Esophagus (tissue), 2 donors: ENCODE measurements at regions not wholly inside any gene's neighbourhood (a gene's known extent, or its start where the extent isn't known, plus 50 kb on each side); places are given as distances from the start of the nearest gene placed in this dataset.
"Not testable (repeated sequence)": the region's sequence is repeated elsewhere in the genome, so short reads cannot be mapped to it uniquely, and the experiment has no call there.

ENCODE experiments used
- H3K27ac ChIP-seq, 2 donors: one replicate each; pipeline ENCODE4 v1.5.1; 2013; ENCODE audit warnings: low read depth in 2 of 2, mild to moderate bottlenecking in 2 of 2, inconsistent platforms in 1 of 2, low read length in 1 of 2, moderate library complexity in 1 of 2
- H3K27me3 ChIP-seq, 2 donors: one replicate each; pipeline ENCODE4 v1.6.1; 2013; ENCODE audit warnings: low read length in 2 of 2, control low read depth in 1 of 2, mild to moderate bottlenecking in 1 of 2; ENCODE audit not compliant: insufficient read depth in 2 of 2, control insufficient read depth in 1 of 2
- H3K36me3 ChIP-seq, 2 donors: one replicate each; pipeline ENCODE4 v1.6.1; 2013; ENCODE audit warnings: low read length in 1 of 2; ENCODE audit not compliant: control insufficient read depth in 2 of 2, insufficient read depth in 2 of 2
- H3K4me1 ChIP-seq, 2 donors: one replicate each; pipeline ENCODE4 v1.6.1; 2013; ENCODE audit warnings: low read length in 1 of 2; ENCODE audit not compliant: control insufficient read depth in 2 of 2, insufficient read depth in 2 of 2
- H3K4me3 ChIP-seq, 2 donors: one replicate each; pipeline ENCODE4 v1.5.1; 2013; ENCODE audit warnings: low read length in 2 of 2, mild to moderate bottlenecking in 2 of 2, low read depth in 1 of 2, moderate library complexity in 1 of 2
- H3K9me3 ChIP-seq, 2 donors: one replicate each; pipeline ENCODE4 v1.6.1; 2013; ENCODE audit warnings: mild to moderate bottlenecking in 2 of 2, low read depth in 1 of 2, low read length in 1 of 2, moderate library complexity in 1 of 2; ENCODE audit not compliant: control insufficient read depth in 2 of 2, insufficient read depth in 1 of 2
- WGBS, 2 donors: extraction: QIAGEN DNeasy Blood & Tissue Kit; methylation state at CpG; one replicate each; pipeline ENCODE4 v1.1.7; 2013; 5-methylcytosine and 5-hydroxymethylcytosine counted together
- donor health status: healthy with polysubstance abuse.
- donor health status: Bipolar disorder and iron deficiency.

DNA sequence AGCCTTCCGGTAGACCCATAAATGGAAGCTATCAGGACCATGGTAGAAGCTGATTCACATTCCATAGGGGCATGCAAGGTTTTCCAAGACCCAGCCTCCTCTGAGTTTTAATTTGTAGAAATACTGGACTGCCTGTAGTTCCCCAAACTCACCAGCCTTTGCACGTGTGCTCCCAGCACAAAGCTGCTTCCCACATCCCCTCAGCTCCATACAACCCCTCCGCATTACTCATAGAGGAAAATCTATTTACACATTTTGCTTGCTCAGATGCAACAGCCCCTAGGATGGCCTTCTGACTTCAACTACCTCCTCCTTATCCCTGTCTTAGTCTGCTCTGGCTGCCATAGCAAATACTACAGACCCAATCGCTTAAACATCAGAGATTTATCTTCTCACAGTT lies 336.2 kb downstream of the SETD4 start:
- Histone ChIP-seq H3K27me3 (no peaks in the 10 kb centered on the region), H3K9me3 (peaks cover 0 to 2% of the 10 kb centered on the region in 2 donors), H3K4me3 (no peak overlapping the region), H3K27ac (no peak overlapping the region), H3K4me1 (no peaks in the 10 kb centered on the region), H3K36me3 (no peaks in the 10 kb centered on the region)
- 84 to 92% methylated on average over 4 of the region's 4 CpGs for WGBS, 2 donors

DNA sequence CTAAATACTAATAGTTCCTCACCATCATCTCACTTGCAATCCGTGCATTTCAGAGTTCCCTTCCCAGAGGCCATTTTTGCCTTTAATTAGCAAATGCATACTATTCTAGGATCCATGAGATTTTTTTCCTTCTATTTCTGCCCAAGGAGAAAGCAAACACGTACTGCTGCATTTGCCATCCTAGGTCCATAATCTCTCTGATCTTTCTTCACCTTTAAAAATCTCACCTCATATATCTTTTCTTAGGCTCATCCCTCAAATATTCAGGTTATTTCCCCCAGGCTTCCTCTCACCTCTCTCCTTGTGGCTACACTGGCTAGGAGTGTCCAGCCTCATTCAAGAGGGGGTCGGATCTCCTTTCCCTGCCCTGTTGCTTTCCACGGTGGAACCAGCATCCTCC lies 338.6 kb downstream of the SETD4 start:
- H3K36me3 ChIP-seq: no peaks in the 10 kb centered on the region
- no peak overlapping the region for H3K27ac ChIP-seq
- 76 to 78% methylated on average over 4 of the region's 4 CpGs for WGBS, 2 donors
- no peaks in the 10 kb centered on the region for H3K27me3 ChIP-seq
- no peaks in the 10 kb centered on the region for H3K4me1 ChIP-seq
- H3K4me3 ChIP-seq: no peak overlapping the region
- peaks cover 0 to 2% of the 10 kb centered on the region in 2 donors for H3K9me3 ChIP-seq

DNA sequence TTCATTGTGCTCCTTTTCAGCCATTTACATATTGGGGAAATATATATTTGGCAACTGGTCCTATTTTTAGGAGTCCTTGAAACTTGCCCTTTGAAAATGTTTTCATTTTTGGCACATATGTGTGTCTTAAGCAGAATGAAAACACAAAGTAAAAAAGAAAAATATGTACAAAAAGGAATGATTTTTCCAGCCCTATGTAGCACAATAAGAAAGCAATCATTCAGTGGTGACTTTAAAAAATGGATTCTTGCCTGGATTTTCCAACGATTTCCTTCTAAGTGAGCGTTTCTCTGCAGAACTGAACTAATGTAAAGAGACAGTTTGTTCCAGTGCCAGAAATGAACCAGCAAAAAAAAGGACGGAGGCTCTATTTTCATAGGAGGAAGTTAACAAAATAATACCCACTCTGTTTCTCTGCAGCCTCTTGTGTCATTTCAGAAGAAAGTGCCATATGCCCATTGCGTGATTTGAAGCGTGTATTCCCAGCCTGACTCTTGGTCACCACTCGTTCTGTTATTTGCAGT lies 340.1 kb downstream of the SETD4 start:
- Histone ChIP-seq H3K4me3 (no peak overlapping the region), H3K4me1 (no peaks in the 10 kb centered on the region), H3K36me3 (no peaks in the 10 kb centered on the region), H3K9me3 (peaks cover 0 to 2% of the 10 kb centered on the region in 2 donors), H3K27me3 (no peaks in the 10 kb centered on the region), H3K27ac (no peak overlapping the region)
- WGBS, 2 donors: 30 to 49% methylated on average over 6 of the region's 6 CpGs

DNA sequence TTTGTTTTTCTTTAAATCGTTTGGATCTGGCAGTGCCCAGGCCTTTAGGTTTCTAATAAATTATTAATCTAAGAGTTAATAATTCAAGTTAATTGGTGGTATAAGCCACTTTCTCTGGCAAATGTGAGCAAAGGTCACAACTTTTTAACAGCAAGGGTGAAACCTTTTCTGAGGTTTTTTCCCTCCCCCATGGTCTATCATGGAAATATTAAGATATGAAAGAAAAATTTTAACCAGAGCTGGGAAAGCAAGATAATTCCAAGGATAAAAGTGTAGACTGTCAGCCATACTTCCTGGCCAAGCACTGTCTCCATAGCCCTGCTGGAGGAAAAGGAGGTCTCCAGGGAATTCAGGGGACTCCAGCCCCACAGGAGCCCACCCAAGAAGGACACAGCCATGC lies 341.2 kb downstream of the SETD4 start:
- no peak overlapping the region for H3K27ac ChIP-seq
- no peaks in the 10 kb centered on the region for H3K27me3 ChIP-seq
- no peaks in the 10 kb centered on the region for H3K4me1 ChIP-seq
- 60 to 77% methylated on average over 1 of the region's 1 CpG for WGBS, 2 donors
- no peaks in the 10 kb centered on the region for H3K36me3 ChIP-seq
- peaks cover 0 to 2% of the 10 kb centered on the region in 2 donors for H3K9me3 ChIP-seq
- no peak overlapping the region for H3K4me3 ChIP-seq

GRCh38 chr21:35716876-35717565 lies 343.3 kb downstream of the SETD4 start:
- Histone ChIP-seq H3K36me3 (no peaks in the 10 kb centered on the region), H3K4me3 (no peak overlapping the region), H3K27ac (no peak overlapping the region), H3K27me3 (no peaks in the 10 kb centered on the region), H3K4me1 (no peaks in the 10 kb centered on the region), H3K9me3 (peaks cover 0 to 2% of the 10 kb centered on the region in 2 donors)
- WGBS, 2 donors: 46 to 62% methylated on average over 2 of the region's 2 CpGs

- Histone ChIP-seq H3K36me3 (no peaks in the 10 kb centered on the region), H3K4me3 (no peak overlapping the region), H3K4me1 (no peaks in the 10 kb centered on the region), H3K27me3 (no peaks in the 10 kb centered on the region), H3K9me3 (no peaks in the 10 kb centered on the region), H3K27ac (no peak overlapping the region)
- WGBS, 2 donors: 63 to 73% methylated on average over 2 of the region's 2 CpGs
Measured at GRCh38 chr21:35713914-35714313, 346.4 kb downstream of the SETD4 start.

DNA sequence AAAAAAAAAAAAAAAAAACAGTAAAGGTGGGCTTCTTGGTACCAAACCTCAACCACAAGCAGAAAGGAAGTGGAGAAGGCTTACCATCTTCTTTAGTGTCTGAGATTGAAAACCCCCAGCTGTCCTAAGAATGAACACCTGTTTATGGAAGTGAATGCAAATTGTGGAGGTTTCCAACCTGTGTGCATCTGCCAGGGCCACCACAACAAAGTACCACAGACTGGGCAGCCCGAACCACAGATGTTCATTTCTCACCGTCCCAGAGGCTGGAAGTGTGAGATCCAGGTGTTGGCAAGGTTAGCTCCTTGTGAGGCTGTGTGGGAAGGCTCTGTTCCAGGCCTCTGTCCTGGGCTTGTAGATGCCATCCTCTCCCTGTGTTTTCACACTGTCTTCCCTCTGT lies 348.7 kb downstream of the SETD4 start:
- WGBS, 2 donors: 69 to 82% methylated on average over 2 of the region's 2 CpGs

DNA sequence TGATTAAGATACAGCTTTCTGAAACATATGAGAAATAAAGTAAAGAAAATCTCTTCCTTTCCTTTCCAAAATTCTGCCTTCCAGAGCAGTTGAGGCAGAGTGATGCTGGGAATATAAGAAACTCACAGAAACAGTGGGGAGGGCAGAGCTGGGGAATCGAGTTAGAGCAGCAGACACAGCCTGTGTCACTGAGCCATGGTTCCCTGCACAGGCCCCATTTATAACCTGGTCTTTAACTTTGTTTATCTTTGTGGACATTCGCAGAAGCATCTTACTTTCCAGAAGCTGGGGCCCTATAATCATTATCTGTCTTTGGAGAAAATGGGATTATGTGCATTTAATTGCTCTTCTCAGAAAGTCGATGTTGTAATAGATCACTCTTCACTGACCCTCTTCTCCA lies 349.1 kb downstream of the SETD4 start:
- H3K9me3 ChIP-seq: no peaks in the 10 kb centered on the region
- H3K4me1 ChIP-seq: no peaks in the 10 kb centered on the region
- no peaks in the 10 kb centered on the region for H3K36me3 ChIP-seq
- H3K27me3 ChIP-seq: no peaks in the 10 kb centered on the region
- 73 to 74% methylated on average over 3 of the region's 3 CpGs for WGBS, 2 donors
- no peak overlapping the region for H3K27ac ChIP-seq
- no peak overlapping the region for H3K4me3 ChIP-seq

More for the DNA sequence above, 348.7 kb downstream of the SETD4 start:
- no peaks in the 10 kb centered on the region for H3K4me1 ChIP-seq
- H3K27me3 ChIP-seq: no peaks in the 10 kb centered on the region
- H3K9me3 ChIP-seq: no peaks in the 10 kb centered on the region
- no peak overlapping the region for H3K4me3 ChIP-seq
- H3K36me3 ChIP-seq: no peaks in the 10 kb centered on the region
- no peak overlapping the region for H3K27ac ChIP-seq

- H3K4me1 ChIP-seq, H3K36me3 ChIP-seq, H3K4me3 ChIP-seq, H3K27me3 ChIP-seq, H3K27ac ChIP-seq, H3K9me3 ChIP-seq: not testable (repeated sequence)
- WGBS, 2 donors: 80 to 84% methylated on average over 3 of the region's 3 CpGs
Measured at GRCh38 chr21:35709990-35710389, 350.3 kb downstream of the SETD4 start.

DNA sequence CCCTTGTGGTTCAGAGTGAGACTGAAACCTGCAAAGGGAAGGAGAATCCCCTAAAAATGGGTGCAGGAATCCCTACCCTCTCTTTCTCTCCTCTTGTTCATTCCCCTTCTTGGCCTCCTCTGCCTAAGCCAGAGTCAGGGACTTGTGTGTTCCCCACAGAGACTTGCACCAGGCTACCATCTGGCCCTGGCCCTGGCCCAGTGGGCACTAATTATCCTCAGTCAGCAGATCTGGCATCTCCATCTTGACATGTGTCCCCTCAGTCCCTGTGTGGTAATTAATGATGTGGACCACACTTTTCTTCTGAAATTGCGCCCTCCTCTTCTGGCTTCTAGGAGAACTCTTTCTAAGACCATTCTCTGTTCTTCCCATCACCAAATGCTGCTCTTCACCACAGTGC lies 354.4 kb downstream of the SETD4 start:
- Histone ChIP-seq H3K9me3 (no peaks in the 10 kb centered on the region), H3K27ac (no peak overlapping the region), H3K27me3 (no peaks in the 10 kb centered on the region), H3K4me1 (no peaks in the 10 kb centered on the region), H3K4me3 (no peak overlapping the region), H3K36me3 (no peaks in the 10 kb centered on the region)
- WGBS, 2 donors: 97 to 100% methylated on average over 1 of the region's 1 CpG
